ENCODE measurements at regions not wholly inside any gene's neighbourhood (a gene's known extent, or its start where the extent isn't known, plus 50 kb on each side); places are given as distances from the start of the nearest gene placed in this dataset.

DNA sequence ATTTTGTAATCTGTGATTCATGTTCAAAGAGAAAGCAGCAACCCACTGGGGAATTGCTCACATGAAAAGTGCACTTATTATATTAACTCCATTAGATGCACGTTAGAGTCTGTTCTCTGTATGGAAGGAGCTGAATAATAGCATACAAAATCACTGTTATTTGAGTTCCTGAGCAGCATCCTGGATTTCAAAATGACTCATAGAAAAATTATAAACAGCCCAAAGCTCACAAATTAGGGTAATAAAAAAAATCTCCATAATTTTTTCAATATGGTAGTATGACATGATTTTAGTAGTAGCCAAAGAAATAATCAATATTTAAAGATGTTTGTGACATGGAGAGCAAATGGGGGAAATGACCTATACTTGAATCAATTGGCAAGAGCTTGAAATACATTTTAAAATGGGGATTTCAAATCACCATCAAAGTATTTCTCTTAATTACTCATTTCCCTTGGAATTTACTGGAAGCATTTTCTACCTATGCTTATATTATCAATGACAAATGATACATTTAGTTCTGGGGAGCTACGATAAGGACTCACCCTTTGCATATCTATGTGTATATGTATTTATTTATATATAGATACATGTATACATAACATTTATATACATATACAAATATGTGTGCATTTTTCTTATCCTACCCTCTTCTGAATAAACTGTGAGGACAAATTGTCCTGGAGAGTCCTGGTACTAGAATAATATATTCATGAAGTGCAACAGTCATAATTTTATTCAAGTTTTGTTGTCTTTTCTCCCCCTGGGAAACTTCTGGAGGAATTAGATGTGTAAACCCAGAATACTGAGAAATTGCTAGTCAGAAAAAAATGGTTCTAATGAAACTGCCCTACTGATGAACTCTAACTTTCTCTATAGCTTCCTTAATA lies 116.3 kb downstream of the RPL22L1 start:
- TF ChIP-seq, protein P1, sequence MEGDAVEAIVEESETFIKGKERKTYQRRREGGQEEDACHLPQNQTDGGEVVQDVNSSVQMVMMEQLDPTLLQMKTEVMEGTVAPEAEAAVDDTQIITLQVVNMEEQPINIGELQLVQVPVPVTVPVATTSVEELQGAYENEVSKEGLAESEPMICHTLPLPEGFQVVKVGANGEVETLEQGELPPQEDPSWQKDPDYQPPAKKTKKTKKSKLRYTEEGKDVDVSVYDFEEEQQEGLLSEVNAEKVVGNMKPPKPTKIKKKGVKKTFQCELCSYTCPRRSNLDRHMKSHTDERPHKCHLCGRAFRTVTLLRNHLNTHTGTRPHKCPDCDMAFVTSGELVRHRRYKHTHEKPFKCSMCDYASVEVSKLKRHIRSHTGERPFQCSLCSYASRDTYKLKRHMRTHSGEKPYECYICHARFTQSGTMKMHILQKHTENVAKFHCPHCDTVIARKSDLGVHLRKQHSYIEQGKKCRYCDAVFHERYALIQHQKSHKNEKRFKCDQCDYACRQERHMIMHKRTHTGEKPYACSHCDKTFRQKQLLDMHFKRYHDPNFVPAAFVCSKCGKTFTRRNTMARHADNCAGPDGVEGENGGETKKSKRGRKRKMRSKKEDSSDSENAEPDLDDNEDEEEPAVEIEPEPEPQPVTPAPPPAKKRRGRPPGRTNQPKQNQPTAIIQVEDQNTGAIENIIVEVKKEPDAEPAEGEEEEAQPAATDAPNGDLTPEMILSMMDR (optimal IDR thresholded peaks at IDR 0.05 in 1 of 3, IDR thresholded peaks at IDR 0.05 in 1 of 3, conservative IDR thresholded peaks at IDR 0.05 in 1 of 3; ENCODE audit: extremely low read depth in 1 of 3, insufficient read depth in 2 of 3, low read length in 3 of 3) = no peak
- no peak for TF ChIP-seq EZH2 (IDR thresholded peaks at IDR 0.05; ENCODE audit: low read length)
